NCI-H2227 treated with DMSO at 0.1 percent for 48 hours (cell line): ENCODE measurements at regions not wholly inside any gene's neighbourhood (a gene's known extent, or its start where the extent isn't known, plus 50 kb on each side); places are given as distances from the start of the nearest gene placed in this dataset.
"Not testable (repeated sequence)": the region's sequence is repeated elsewhere in the genome, so short reads cannot be mapped to it uniquely, and the experiment has no call there.

ENCODE experiments used
- DNase-seq: peaks from one replicate; lab custom pipeline; 2025; lab: John Stamatoyannopoulos, UW

DNA sequence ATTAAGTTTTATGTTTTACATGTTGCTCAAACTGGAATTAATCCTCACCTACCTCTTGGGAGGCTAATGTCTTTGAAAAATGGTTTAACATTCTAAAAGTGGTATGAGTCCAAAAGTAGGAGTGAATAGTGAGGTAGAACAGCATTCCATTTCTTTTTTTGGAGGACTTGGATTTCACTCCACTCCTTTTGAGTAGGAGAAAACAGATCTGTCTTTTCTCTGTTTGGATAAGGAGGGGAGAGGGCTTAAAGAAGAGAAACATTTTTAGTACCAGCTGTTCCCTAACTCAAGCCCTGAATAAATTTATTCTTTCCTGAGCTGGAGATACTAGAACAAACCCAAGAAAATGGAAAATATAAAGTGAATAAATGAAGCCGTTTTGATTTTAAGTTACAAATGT lies 687.9 kb downstream of the MECOM start:
- no peak for DNase-seq

DNA sequence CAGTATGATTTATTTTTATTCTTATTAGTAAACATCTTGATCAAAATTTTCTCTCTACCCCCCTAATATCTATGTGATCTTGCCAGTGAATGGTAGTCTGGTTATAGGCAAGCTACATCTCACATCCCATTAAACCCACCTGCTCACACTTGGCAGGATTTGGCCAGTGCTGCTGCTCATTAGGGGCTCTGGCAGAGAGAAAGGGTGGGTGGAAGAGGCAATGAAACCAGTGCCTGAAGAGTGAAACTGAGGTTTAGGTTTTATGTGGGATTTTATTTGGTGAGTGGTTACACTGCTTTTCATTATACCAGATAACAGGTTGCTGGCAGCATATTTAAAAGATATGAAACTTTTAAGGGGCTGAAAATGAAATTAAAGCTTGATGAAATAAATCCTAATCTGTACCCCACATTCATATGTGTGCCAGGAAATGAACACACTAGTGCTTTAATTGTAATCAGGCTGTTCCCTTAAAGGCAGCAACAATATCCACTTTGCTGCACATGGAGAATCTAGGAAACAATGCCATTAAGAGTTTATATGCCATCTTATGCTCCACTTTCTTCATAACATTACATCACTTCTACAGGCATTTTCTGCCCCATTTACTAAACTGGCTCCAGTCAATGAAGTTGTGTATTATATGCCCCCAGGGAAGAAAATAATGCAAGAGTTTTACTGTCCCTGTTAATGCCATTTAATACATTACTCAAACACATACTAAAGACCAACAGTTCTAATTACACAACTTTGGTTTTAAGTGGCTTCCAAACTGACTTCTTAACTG lies 688.7 kb downstream of the MECOM start:
- no peak for DNase-seq

- no peak for DNase-seq
These were observed 689.6 kb downstream of the MECOM start for GRCh38 chr3:168973897-168974296.

DNA sequence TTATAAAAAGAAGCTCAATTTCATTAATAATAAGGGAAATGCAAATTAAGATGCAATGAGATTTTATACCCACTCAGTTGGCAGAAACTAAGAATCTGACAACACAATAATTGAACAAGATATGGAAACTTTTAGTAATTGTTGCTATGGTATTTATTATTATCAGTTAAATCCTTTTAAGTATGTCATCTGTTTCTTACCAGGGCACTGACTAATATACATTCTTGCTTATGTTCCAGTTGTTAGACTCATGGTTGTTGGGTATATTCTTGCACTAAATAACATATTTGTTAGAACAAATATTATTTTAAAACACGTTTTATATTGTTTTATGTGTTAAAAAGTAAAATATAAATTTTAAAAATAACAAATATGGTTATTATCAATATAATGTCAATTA lies 690.3 kb downstream of the MECOM start:
- DNase-seq, result no peak

DNA sequence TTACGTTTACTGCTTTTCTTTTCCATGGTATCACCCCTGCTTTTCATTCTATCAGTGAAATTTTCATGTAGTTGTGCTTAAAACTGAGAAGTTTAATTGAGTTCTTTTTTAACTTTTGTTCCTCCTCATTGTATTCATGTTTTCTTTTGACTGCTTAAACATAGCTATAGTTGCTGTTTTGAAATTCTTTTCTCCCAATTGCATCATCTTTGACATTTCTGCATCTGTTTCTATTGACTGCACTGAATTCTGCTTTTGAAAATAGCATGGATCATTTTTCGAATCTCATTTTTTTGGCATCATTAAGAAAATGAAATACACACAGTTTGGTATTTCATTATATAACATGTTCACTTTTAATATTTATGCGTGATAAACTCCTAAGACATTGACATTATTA lies 694.9 kb downstream of the MECOM start:
- DNase-seq, result no peak

GRCh38 chr3:168964736-168965135 lies 698.8 kb downstream of the MECOM start:
- no peak for DNase-seq

GRCh38 chr3:168961271-168961670 lies 702.2 kb downstream of the MECOM start:
- DNase-seq, result no peak

DNA sequence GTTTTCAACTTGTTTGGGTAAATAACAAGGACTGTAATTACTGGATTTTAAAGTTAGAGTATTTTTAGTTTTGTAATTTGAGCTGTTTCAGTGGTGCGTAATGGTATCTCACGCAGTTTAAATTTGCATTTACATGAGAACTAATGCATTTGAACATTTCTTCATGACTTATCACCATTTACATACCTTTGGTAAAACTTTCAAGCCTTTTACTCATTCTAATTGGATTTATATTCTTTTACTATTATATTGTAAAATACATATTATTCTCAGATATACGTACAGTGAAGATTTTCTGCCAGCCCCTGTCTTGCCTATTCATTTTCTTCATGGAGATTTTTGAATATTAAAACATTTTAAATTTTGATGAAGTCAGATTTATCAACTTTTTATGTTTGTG lies 703.8 kb downstream of the MECOM start:
- no peak for DNase-seq

DNA sequence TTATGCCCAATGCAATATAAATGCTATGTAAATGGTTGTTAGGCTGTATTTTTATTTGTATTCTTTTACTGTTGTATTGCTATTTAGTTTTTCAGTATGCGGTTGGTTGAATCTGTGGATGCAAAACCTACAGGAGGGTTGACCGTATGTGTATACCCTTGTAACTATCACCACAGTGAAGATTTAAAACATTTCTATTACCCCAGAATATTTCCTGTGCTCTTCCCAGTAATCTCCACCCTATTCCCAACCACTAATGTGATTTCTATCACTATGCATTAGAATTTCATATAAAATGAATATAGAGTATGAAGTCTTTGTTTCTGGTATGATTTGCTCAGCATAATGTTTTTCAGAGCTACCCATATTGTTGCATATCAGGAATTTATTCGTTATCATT lies 705.0 kb downstream of the MECOM start:
- DNase-seq, result no peak

DNA sequence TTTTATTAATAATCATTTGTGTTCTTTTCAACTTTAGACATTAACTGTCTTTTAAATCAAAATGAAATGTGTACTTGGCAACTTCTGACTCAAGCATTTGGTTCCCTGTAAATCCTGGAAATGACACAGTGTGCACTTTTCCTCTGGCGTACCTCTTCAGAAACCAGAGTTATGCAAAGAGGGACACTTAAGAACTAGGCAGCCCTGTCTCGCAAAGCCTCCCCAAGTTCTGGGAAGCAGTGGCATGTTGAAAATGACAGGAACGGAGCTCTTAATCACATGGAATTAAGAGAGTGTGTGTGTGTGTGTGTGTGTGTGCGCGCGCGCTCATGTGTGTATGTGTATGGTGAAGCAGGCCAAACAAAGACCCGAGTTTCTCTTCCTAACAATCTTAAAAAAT lies 707.4 kb downstream of the MECOM start:
- DNase-seq, result no peak

- no peak for DNase-seq
These were observed 711.0 kb downstream of the MECOM start for GRCh38 chr3:168952551-168952950.

GRCh38 chr3:168951884-168952283 lies 711.6 kb downstream of the MECOM start:
- DNase-seq, result no peak

DNA sequence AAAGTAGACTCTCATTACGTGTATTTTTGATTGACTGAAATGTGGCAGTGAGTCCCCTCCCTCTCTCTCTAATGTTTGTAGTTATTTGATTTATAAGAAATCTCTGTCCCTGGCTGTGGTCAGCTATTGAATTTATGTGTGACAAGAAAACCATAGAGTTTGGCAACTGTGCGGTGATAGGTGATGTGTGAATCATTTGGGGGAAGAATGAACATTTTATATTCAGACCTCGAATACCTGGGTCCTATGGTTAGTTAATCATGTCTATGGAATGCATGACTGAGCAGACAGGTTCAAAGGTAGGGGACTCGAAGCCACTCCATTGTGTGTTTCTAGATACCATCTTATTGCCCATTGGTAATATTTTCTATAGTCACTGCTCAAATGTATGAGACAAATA lies 712.1 kb downstream of the MECOM start:
- DNase-seq, result no peak

- DNase-seq, result no peak
These were observed 712.9 kb downstream of the MECOM start for GRCh38 chr3:168950622-168951021.

DNA sequence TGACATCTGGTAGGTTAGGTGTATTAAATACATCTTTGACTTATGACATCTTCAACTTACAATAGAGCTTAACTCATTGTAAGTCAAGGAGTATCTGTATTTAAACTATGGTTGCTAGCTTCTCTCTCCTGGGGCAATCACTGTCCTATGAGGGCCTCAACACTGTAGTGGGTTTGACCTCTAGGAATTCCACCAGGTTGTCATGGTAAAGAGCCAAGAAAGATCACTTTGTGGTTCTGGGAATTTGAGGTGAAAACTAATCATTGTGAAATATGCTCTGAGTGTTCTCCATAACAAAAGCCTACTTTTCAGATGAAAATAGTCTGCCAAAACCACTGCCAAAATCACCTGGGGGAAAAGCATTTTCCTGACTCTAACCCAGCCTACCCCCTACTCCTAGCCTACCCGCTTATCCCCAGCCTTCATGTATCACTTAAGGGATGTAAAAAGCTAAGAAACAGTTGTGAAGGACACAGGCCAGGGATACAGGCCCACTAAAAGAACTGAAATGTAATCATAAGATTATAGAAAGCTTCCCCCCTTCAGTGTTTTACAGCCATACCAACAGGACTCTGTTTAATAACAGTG lies 723.8 kb downstream of the MECOM start:
- DNase-seq, result no peak

DNA sequence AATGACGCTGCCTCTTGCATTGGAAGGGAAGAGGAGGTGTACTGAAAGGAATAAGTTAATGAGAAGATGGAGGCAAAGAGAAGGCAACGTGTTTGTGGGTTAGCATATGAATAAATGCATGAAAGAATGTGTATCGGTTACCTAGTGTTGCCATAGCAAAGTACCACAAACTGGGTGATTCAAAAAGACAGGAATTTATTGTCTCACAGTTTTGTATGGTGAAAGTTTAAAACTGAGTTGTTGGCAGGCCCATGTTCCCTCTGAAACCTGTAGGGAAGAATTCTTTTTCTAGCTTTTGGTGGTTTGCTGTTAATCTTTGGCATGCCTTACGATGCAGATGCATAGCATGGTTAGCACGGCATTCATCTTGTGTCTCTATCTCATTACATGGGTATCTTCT lies 729.9 kb downstream of the MECOM start:
- DNase-seq, result no peak

GRCh38 chr3:168929997-168930396 lies 733.5 kb downstream of the MECOM start:
- not testable (repeated sequence) for DNase-seq

DNA sequence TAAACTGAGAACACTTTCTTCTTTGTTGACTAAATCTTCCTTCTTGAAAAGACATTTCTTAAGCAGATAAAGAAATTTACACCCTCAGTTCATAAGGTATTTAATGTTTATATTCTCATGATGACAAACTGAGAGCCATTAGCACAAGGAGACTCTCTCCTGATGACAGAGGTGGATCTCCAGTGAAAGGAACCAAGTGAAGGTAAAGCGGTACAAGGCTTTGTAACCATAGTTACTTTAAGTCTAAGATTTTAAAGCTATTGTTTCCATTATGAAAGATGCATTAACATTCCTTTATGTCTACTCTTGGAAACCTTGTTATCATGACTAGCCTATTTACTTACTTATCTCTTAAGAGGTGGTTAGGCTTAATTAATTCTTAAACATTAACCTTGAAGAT lies 737.1 kb downstream of the MECOM start:
- DNase-seq, result no peak

DNA sequence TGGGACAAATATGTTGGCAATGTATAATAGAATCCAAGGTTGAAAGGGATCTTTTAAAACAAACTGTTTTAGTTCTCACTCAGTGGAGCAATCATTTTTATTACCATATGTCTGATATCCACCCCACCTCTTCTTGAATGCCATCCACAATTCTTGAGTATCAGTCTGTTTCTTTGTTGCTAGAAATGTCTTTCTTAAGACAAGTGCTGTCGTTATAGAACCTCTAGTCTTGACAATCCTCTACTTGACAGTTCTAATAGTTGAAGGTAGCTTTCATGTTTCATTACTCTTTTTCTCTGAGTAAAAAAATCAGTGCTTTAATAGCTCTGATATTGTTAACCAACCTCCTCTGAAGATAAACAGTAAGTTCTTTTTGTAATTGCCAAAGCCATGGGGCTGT lies 737.9 kb downstream of the MECOM start:
- DNase-seq, result no peak

- no peak for DNase-seq
These were observed 748.9 kb downstream of the MECOM start for GRCh38 chr3:168914662-168915061.

DNA sequence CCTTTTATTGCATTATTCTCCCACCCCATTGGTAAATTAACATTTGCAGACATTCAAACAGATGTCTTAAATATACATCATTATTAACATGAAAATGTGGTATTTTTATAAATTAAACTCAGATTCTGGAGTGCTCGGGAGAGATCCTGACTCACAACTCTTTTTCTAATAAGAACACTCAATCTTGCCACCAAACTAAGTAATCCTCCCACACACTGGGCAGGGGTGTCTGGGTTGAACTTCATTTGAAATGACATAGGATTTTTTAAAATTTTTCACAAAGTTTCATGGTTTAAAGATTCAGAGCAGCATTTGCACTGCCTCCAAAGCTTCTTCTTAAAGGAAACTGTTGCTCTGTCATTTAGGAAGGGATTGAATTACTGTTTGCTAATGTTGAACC lies 754.3 kb downstream of the MECOM start:
- no peak for DNase-seq

GRCh38 chr3:168895419-168895818 lies 768.1 kb downstream of the MECOM start:
- DNase-seq, result no peak

DNA sequence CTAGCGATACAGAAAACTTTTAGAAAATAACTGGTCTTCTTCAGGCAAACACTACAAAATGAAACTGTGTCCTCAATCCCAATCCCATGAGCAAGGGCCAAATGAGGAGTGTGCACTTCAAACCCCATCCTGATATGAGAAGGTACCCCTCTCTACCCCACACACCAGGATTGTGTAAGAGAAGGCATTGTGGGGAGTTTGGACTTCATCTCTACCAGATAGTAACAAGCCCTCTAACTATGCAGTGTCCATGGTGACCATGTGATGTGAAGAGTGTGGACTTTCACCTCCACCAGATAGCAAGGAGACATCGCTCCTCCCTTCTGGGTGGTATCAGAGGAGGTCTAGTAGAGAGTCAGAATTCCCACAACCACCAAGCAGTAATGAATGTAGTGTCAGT lies 769.3 kb downstream of the MECOM start:
- no peak for DNase-seq

GRCh38 chr3:168889666-168890065 lies 773.8 kb downstream of the MECOM start:
- no peak for DNase-seq
